GM23248 (cell line): ENCODE measurements at regions not wholly inside any gene's neighbourhood (a gene's known extent, or its start where the extent isn't known, plus 50 kb on each side); places are given as distances from the start of the nearest gene placed in this dataset.

ENCODE experiments used
- EZH2 ChIP-seq: fragments of 200-600 bp; sonication (generic); IDR thresholded peaks from 2 replicates; pipeline ENCODE4 v1.6.1; 2018; ENCODE audit warnings: antibody characterized with exemption, mild to moderate bottlenecking; ENCODE audit not compliant: insufficient read depth, poor library complexity, severe bottlenecking
- EZH2phosphoT487 ChIP-seq: fragments of 200-600 bp; sonication (generic); IDR thresholded peaks from 2 replicates; pipeline ENCODE4 v1.6.1; 2018; ENCODE audit warnings: antibody characterized with exemption, moderate library complexity, mild to moderate bottlenecking, low read depth; ENCODE audit not compliant: insufficient read depth

DNA sequence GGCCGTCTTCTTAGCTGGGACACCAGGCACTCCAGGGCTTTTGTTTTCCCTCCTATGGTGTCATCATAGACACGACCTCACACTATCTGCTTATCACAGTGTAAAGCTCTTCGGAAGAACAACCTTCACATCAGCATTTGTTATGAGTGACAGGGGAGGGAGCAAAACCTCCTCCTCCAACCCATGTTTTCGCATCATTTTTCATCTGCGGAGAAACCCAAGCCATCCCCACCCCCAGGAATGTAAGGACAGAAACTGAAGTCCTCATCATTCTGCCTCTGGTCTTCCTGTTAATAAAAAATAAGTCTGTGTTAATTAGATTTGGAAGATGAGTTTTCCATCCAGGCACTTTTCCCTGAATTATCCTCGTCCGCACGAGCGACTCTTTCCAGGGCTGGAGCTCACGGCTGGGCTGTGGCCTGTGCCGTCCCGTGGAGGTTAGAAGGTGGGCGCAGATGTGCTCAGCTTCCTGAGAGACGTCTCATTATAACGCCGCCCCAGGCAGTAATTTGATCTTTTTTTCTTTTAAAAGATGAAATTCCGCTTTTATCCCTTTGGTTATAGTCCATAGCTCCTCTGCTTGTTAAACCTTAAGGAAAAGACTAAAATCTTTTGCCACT lies 101.6 kb upstream of the TMEM18 start:
- TF ChIP-seq EZH2phosphoT487 (no peak), EZH2 (no peak)
